GM12875 (cell line): ENCODE measurements at regions not wholly inside any gene's neighbourhood (a gene's known extent, or its start where the extent isn't known, plus 50 kb on each side); places are given as distances from the start of the nearest gene placed in this dataset.

Source experiments
- H3K4me3 ChIP-seq: one replicate; pipeline ENCODE4 v1.5.1; 2011; ENCODE audit warnings: low read depth, low read length, control low read depth
- TF ChIP-seq, protein P1 (sequence below): IDR thresholded peaks from 2 replicates; pipeline ENCODE4 v1.5.1; 2011; ENCODE audit warnings: low read depth, mild to moderate bottlenecking, control low read depth, inconsistent platforms, low read length, moderate library complexity, borderline replicate concordance; ENCODE audit not compliant: insufficient read depth

DNA sequence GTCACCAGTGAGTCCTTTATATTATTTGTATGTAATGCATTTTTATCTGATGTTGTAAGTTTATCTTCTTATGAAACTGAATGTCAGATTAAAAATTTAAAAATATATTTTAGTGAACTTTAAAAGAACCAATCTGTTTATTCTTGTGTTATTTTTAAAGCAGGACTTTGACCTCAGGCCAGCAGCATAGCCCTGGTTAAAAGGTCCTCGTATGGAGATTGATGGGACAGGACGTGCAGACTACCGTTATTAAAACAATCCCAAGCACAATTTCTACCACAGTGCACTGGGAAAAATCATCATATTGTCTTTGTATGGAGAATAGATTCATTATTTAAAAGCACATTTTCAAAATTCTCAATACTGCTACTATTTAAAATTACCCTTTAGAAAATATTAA, 573.8 kb upstream of the ARGLU1 start:
- no peak overlapping the region for H3K4me3 ChIP-seq
- TF ChIP-seq, protein P1, sequence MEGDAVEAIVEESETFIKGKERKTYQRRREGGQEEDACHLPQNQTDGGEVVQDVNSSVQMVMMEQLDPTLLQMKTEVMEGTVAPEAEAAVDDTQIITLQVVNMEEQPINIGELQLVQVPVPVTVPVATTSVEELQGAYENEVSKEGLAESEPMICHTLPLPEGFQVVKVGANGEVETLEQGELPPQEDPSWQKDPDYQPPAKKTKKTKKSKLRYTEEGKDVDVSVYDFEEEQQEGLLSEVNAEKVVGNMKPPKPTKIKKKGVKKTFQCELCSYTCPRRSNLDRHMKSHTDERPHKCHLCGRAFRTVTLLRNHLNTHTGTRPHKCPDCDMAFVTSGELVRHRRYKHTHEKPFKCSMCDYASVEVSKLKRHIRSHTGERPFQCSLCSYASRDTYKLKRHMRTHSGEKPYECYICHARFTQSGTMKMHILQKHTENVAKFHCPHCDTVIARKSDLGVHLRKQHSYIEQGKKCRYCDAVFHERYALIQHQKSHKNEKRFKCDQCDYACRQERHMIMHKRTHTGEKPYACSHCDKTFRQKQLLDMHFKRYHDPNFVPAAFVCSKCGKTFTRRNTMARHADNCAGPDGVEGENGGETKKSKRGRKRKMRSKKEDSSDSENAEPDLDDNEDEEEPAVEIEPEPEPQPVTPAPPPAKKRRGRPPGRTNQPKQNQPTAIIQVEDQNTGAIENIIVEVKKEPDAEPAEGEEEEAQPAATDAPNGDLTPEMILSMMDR, result no peak

DNA sequence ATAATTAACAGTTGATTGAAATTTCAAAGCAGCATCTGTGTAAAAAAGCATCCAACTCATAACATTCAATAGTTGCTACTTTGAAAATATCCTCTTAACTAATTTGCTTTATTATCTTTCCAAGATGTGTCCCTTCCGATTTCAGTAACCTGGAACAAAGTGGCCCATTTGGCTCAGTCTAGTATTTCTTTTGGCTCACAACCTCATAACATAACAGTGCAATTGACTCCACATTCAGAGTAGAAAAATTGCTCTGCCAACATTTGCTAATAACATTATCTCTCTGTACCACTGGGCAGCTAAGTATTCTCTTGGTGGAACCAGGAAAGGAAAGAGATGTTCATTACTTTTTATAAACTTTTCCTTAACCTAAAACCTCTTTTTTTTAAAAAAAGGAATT, 571.1 kb upstream of the ARGLU1 start:
- TF ChIP-seq, protein P1, result no peak
- H3K4me3 ChIP-seq, result no peak overlapping the region

DNA sequence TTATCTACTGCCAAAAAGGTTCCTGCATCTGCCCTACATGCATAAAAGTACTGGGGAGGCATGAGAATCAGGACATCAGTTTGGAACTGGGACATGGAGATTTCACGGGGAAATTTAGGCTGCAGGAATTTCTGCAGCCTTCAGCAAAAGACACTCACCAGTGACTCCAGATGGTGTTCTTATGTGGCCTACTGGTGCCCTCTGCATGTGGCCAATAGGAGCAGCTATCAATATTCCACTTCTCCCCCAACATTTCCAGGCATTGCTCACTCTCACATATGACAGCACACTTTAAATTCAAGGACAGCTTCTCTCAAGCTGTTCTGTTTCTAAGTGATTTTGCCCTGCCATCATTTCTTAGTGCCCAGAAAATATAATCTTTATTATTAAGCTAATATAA, 570.5 kb upstream of the ARGLU1 start:
- no peak overlapping the region for H3K4me3 ChIP-seq
- TF ChIP-seq, protein P1, result no peak

DNA sequence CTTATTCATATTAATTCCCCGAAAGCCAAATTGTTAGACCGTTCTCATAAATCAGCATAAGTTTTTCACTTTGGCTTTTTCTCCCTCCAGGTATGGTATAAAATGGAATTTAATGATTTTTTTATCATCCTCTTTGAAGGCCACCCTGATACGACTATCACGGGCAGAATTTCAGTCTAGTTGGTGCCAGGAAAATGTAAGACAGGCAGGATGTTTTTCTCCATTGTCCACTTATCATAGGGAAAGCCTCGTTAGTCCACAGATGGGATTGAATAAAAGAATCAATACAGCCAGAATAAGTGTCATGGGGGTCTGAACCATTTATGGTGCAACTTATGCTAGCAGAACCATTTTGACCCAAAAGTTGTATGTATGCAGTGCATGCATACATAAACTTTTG, 566.0 kb upstream of the ARGLU1 start:
- TF ChIP-seq, protein P1, result no peak
- H3K4me3 ChIP-seq, result no peak overlapping the region

DNA sequence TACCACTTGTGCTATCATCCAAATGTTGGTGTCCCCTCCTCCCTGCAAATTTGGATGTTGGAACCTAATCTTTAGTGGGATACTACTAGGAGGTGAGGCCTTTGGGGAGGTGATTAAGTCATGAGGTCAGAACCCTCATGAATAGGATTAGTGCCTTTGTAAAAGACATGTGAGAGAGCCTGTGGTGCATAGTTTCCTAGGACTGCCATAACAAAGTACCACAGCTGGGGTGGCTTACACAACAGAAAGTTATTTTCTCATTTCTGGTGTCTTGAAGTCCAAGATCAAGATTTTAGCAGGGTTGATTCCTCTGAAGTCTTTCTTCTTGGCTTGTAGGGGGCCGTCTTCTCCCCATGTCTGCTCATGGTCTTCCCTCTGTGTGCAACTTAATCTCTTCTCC, 562.6 kb upstream of the ARGLU1 start:
- TF ChIP-seq, protein P1, result no peak
- H3K4me3 ChIP-seq, result no peak overlapping the region

DNA sequence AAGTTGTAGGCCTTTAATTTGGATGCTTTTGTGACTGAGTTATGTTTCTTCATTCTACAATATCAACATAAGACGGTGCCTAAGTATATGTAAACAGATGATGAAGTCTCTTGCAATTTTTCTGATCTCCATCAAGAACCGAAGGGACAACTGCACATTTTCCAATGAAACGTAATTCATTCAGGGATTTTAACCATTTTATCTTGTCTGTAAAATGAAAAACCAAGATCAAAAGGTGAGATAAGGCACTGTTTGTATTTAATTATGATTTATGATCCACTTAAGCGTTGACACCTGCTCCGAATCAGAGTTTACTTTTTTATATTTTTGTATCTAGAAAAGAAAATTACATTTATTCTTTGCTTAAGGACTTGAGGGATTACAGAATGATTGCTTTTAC, 556.8 kb upstream of the ARGLU1 start:
- no peak overlapping the region for H3K4me3 ChIP-seq
- TF ChIP-seq, protein P1, result no peak

DNA sequence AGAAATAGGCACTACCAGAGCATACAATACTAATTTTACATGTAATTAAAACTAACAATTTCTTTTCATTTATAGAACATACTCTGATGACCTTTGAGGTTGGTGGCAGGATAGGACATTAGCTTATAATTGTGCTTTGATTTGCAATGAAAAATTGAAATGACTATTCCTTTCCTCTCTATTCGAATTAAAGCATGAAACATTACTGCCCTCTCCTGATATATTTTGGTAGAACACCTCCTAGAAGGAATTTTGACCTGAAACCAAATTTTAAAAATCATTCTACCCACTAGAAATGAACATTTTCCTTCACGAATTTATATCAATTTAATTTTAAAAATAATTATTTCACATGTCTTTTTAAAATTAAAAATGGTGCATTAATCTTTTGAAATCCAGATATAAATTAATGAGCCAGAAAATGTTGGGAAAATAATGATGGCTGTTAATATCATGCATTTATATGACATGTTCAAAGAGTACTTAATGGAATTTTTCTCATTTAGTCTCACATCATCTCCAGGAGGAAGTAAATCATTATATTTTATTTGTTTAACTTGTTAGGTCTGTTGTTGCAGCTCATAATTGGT, 556.3 kb upstream of the ARGLU1 start:
- TF ChIP-seq, protein P1, result no peak
- H3K4me3 ChIP-seq, result no peak overlapping the region
